ENCODE measurements at regions not wholly inside any gene's neighbourhood (a gene's known extent, or its start where the extent isn't known, plus 50 kb on each side); places are given as distances from the start of the nearest gene placed in this dataset.

GRCh38 chr7:51732951-51733350 is 416.3 kb upstream of the COBL start:
- TF ChIP-seq CTCF (IDR thresholded peaks at IDR 0.05; ENCODE audit: low read length): peak; percentile 80
- no peak for TF ChIP-seq EZH2 (IDR thresholded peaks at IDR 0.05; ENCODE audit: borderline replicate concordance, low read length)

All from OCI-LY1 (cell line).